HG03354 (cell line): ENCODE measurements at regions not wholly inside any gene's neighbourhood (a gene's known extent, or its start where the extent isn't known, plus 50 kb on each side); places are given as distances from the start of the nearest gene placed in this dataset.

Experiments
- ATAC-seq: cut with Tn5 transposase; IDR thresholded peaks from one replicate; pipeline ENCODE4 v1.9.1; 2021; ENCODE audit warnings: mild to moderate bottlenecking; ENCODE audit not compliant: unreplicated experiment, poor library complexity, severe bottlenecking

DNA sequence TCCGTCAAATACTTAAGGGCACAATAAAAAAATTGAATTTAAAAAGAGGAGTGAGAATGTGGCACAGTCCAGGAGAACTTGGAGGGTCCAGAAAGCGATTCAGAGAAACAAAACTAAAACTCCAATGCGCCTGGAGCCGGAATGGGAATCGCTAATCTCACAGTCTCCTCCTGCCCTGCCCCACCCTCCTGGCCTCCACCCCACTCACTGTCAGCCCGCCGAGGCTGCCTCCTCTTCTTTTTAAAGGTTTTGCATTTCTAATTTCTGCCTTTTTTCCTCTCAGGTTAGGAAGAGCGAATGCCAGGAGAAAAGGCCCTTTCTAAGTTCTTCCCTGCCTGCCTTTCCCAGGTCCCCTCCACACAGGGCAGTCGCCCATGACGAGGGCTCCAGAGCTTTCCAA is 135.3 kb downstream of the ZBTB18 start:
- no peak for ATAC-seq

DNA sequence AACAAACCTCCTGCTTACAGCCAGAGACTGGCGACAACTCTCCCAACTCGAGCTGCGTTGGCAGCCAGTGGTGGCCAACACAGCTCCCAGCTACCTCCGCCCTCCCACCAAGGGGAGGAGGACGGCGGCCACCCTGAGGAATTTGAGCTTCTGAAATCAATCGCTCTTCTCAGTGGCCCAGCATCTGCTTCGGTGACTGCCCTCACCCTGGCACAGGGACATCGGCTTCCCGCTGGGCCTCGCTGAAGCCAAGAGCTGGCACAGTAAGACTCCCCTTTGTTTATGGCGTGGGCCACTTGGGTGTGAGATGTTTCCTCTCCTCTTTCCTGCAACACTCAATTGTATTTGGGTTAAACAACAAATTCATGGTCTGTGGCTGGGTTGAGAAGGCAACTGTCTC is 136.2 kb downstream of the ZBTB18 start:
- ATAC-seq, result no peak

DNA sequence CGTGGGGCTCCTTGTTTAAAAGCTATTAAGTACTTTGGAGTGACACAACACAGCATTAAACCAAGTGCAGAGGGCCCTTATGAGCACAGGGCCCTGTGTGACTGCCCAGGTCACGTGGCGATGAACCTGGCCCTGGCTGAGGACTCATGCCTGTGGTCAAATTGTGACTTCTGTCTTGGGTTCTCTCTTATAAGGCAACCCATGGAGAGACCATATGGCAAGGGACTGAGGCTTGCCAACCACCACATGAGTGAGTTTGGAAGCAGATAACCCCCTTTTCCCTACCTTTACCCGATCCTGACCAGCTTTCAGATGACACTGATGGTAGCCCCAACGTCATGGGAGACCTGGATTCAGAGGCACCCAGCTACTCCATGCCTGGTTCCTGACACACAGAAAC is 140.5 kb downstream of the ZBTB18 start:
- ATAC-seq, result peak; percentile 14

DNA sequence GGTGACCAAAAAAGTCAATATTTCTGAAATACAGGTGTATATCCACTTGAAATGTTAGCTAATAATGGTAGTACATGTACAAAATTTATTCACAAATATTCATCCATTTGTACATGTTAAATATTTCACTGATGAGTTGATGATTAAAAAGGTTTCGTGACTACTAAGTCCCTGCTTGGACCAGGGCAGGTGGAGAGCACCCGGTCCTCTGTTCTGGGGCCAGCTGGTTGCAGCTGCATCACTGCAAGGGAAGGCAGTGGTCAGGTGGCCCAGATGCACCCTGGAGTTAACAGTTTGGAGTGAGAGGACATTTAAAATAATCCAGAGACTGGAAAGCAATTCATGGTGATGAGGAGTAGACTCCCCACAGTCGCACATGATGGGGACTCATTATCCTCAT is 141.2 kb downstream of the ZBTB18 start:
- peak; percentile 71 for ATAC-seq

DNA sequence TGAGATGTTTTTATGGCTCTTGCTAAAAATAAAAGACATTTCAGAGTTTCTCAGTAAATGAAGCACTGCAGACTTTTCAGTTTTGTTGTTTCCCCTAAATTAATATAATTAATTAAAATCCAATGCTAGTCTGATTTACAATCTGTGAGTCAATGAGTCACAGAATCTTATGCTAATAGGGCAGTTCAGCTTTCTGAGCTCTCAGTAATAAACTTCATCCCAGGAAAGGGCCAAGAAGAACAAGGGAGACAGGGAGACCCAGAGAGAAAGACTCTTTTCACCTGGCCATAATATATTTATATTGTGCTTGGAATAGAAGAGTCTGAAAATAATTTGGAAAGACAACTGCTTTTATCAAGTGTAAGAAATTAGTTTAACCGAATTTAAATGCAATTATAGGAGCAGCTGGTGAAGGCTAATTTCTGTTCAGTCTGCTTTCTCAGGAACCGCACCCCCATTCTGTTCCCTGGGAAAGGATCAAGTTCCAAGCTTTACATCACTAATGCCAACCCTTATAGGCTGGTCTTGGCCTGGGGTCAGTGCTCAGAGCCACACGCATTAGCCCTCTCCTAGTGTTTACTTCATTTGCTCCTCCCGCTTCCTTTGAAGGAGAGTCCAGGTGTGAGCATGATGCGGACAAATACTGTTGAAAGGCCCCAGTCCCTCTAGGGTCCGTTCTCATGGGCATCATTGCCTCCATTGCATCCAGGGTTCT is 145.6 kb downstream of the ZBTB18 start:
- ATAC-seq, result no peak

DNA sequence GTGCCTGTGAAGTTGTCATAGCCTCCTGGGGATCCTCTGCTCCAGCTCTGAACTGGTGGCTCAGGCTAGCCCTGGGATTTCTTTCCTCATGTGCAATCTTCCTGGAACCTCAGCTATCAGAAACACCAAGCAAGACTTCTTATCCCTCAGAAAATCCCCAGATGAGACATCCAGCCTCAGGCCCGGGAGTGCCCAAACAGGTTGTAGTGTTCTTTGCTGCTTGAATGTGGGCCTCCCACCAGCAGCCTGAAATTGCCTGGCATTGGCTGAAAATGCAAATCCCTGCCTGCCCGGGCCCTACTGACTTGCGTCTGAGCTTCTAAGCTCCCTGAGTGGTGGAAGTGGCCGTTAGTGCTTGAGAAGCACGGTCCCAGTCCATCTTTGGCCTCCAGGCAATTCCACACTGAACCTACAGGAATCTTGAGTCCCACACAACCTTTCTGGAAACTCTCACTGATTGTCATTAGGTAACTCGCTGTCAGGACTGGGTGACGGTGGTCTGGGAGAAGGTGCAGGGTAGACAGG is 146.8 kb downstream of the ZBTB18 start:
- no peak for ATAC-seq

DNA sequence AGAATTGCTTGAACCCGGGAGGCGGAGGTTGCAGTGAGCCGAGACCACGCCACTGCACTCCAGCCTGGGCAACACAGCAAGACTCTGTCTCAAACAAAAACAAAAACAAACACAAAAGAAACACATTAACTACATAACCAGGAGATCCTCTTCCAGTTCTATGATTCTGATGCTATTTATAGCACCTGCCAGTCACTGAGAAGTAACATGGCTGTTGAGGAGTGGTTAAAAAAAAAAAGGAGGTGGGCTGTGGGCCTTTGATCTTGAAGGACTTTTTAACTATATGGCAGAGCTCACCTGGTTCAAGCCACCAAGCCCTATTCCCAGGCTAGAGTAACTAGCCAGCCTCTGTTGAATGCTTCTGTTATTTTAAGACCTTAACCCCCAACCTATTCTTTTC is 148.8 kb downstream of the ZBTB18 start:
- ATAC-seq, result no peak

DNA sequence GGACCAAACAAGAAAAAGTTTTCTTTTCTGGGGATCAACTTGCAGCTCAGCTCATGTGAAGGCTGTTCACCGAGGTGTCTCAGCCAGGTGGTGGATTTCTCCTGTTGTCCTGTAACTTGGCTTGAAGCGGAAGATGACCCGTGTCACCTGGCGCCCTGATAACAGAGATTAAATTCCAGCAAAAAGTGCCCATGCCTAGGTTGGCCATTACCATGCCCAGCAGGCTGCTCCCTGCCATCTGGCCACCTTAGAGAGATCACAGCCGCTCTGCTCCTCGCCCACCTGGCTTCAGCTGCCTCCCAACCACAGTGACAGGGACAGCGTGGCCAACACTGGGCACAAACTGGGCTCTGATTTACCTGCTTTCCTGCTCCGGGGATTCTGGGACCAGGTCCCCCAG is 149.5 kb downstream of the ZBTB18 start:
- ATAC-seq, result no peak

DNA sequence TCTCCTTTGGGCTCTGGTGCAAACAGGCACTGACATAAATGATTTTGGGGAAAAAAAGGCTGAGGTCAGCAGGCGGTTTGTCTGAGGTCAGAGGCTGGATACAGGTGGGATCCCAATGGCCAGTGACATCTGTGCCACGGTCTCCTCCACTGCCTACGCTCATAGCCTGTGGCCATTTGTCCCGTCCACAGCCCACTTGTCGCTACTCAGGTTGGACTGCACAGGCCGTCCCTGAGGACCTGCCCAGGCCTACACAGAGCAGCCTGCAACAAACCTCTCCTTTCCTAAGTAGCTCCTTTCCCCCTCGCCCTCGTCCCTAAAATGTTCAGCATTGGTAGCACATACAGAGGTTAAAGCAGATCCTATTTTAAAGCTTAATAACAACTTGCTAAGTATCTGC is 150.7 kb downstream of the ZBTB18 start:
- ATAC-seq, result no peak

DNA sequence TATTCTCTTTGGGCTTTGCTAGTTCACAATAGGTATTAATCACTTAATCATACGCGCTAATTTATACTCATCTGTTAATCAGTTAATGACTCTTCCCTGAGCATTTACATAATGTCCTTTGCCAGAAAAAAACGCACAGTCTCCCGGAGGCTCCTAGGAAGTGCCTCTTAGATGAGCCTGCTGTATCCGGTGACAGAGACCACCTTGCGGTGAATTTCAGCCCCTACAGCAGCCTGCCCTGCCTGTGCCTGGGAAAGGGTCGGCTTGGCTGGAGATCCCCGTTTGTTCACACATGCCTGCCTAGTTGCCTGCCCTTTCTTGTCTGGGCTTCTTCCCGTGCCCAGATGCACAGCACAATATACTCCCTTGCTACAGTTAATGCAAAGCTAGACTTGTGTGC is 152.9 kb downstream of the ZBTB18 start:
- no peak for ATAC-seq

DNA sequence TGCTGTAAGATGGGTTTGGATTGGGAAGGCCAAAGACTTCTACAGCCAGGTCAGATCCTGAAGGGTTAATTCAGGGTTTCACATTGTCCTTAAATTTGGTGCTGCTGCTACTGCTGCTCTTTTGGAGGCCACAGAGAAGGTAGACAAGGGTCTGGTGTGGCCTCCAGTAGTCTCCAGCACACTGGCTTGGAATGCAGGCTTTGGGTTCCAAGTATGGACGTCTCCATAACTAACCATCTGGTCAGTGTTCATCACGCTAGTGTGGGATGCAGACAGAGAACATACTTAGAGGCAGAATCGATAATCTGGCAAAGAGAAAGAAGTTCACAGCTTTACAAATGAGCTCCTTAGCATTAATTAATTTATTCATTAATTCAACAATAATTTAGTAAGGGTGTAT is 154.1 kb downstream of the ZBTB18 start:
- no peak for ATAC-seq

DNA sequence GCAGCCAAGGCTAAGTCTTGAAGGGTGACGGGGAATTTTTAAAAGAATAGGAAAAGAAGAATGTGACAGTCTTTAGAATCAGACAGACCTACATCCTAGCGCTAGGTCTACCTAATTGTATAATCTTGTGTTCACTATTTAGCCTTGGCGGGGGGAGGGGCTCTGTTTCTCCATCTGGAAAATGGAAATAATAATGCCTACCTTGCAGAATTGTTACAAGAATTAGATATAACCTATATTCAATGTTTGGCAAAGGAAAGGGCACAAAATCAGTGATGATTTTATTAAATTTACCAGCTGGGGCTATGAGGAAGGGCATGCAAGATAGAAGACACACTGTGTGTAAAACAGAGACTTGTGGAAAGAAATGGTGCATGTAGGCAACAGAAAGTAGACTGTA is 154.8 kb downstream of the ZBTB18 start:
- ATAC-seq, result no peak

DNA sequence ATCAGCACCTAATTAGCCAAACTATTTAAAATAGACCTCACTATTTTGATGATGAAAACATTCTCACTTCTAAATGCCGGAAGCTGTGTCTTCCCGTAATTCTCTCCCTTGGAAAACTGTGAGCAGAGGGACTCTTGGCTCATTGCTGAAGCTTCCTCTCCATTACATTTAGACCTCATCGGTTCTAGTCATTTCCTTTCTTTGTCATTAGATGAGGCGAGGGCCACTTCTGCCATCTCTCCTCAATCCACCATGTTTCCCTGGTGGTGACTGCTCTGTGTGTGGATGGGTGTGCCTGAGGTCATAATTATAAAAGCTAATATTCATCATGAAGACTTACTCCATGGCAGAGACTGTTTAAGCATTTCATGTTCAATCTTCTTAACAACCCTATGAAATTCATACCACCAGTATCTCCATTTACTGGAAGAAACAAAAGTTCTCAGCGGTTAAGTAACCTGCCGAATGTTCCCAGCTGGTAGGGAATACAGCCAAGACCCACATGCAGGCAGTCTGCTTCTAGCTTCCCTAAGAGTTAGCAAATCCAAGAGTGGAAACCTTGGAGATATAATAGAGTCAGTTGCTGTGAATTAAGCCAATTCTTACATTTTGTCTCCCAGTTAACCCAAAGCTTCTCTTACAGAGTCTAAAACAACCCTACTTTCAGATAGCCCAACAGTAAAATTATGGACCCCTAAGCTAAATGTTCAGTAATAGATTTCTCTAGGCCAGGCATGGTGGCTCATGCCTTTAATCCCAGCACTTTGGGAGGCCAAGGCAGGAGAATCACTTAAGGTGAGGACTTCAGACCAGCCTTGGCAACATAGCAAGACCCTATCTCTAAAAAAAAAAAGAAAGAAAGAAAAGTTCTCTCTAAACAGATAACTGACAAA is 156.2 kb downstream of the ZBTB18 start:
- no peak for ATAC-seq

DNA sequence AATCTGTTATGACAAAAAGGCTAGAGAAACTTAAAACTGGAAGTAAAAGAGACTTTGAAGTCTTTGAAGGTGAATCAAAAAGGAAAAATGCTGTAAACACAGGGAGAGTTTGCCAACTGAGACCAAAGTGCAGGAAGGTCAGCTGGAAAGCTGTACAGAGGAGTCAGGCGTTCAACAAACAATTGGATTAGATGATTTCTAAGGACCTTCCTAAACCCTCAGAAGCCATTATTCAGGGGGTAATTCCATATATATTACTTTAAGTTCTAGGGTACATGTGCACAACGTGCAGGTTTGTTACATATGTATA is 156.8 kb downstream of the ZBTB18 start:
- ATAC-seq, result no peak

DNA sequence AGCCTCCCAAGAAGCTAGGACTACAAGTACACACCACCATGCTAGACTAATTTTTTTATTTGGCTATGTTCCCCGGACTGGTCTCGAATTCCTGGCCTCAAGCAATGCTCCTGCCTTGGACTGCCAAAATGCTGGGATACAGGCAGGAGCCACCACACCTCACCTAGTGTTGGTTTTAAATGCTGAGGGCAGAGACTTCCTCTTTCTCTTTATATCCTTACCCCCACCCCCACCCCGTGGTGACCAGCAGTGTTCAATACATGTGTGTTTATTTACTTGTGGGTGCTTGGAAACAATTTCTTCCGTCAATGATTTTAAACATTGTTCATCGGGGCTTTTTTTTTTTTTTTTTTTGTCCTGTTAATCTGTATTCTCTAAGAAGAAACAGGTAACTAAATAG is 158.9 kb downstream of the ZBTB18 start:
- ATAC-seq, result no peak

DNA sequence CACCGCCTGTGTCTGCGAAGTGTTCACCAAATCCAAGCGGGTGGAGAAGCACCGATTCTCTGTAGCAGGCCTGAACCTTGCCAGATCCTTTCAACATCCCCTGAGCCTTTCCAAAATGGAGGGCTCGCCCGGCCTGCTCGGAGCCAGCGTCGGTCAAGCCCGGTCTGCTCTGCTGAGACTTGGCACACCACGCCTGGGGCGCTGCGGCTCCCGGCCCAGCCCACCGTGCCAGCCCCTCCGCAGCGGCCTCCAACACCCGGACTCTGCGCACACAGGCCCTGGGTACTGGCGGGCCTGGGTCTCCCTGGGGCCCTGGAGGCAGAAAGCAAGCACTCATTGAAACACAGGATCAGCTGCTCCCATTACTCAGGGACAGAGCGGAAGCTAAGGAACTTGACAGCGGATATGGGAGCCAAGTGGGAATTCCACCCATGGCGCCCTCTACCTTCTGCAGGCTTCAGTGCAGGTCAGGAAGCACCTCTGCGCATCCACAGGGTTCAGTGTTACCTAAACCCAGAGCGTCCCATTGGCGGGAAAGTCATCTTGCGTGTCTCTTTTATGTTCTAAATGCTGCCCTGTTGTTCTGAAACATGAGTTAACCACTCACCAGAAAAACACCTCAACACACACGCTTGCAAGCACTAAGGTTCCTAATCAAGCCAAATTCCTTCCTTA is 159.9 kb downstream of the ZBTB18 start:
- ATAC-seq, result no peak

DNA sequence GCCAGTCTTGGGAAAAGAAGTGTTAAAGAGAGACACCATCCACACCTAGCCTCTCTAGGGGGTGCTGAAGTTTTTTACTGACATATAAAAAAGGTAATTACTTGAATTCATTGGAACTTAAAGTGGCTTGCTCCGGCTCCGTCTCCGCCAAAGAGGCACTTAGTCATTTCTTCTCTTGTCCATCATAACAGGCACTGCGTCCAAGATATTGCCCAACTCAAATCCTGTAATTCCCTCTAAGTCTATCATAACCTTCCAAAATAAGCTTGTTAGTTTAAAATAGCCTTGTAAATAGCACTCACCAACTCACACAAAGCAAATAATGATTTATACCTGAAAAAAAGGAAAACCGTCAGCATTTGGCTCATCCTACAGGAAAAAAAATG is 160.5 kb downstream of the ZBTB18 start:
- ATAC-seq, result no peak

DNA sequence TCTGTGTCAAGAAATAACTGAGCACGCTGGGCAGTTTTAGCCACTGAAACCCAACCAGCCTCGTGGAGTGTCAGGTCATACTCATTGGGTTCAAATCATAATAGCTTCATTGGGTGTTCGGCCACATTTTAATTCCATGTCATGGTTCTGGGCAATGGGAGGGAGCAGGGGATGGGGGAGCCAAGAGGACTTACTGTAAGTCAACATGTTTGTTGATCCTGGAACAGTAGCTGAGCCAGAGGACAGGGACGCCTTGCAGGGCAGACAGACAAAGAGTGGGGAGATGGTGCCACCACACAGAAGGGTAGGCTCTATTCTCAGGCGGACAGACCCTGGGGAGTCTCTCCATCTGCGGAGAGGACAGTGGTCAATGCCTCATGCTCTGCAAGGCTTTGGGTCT is 161.1 kb downstream of the ZBTB18 start:
- no peak for ATAC-seq

DNA sequence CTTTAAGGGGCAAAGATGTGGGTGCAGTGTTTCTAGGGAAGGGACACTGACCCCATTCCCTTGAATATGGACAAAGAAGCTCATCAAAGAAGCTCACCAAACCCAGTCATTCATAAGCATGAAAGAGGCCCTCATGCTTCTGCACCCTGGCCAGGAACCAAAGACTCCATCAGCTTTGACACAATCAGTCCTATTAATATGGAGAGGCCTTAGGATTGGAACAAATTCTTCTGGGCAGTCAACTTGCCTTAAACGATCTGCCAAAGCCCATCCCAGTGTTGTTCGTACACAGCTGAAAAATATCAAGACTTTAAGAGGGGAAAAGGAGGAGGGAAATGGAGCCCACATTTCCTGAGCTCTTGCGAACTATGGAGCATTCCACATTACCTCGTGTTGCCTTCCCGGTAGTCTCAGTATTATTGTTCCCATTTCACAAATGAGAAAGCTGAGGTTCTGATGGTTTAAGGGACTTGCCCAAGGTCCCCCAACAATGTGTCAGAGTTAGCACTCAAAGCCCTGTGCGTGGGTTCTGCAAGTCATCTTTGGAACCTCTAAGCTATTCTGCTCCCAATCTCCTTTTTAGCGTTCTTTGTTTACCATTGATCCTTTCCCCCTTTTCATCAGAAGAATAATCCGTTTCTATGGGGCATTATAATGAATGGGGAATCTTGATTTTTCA is 161.9 kb downstream of the ZBTB18 start:
- no peak for ATAC-seq
